ENCODE measurements at regions not wholly inside any gene's neighbourhood (a gene's known extent, or its start where the extent isn't known, plus 50 kb on each side); places are given as distances from the start of the nearest gene placed in this dataset.

DNA sequence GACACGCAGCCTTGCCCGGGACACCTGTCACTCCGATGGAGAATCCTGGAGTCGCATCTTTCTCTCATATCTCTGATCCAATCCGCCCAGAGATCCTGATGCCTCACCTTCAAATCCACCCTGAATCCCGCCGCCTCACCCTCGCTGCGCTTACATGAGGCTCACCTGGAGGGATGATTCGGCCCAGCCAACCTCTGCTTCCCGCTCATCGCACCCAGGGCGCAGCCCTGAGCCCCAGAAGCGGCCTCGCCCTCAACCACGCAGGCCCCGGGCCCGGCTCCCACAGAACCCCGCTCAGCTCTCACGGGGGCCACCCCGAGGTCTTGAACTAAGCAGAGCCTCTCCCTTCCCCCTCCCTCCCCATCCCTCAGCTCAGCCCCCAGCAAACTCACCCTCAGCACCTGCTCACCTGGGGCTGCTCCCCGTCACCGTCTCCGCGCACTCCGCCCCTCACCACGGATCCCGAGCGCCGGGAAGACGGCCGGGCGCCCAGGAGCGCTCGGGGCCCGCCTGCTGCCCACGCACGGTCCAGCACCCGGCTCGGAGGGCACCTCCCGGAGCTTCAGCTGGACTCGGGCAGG is 160.0 kb downstream of the NDUFA10 start:
- no peak for DNase-seq

DNA sequence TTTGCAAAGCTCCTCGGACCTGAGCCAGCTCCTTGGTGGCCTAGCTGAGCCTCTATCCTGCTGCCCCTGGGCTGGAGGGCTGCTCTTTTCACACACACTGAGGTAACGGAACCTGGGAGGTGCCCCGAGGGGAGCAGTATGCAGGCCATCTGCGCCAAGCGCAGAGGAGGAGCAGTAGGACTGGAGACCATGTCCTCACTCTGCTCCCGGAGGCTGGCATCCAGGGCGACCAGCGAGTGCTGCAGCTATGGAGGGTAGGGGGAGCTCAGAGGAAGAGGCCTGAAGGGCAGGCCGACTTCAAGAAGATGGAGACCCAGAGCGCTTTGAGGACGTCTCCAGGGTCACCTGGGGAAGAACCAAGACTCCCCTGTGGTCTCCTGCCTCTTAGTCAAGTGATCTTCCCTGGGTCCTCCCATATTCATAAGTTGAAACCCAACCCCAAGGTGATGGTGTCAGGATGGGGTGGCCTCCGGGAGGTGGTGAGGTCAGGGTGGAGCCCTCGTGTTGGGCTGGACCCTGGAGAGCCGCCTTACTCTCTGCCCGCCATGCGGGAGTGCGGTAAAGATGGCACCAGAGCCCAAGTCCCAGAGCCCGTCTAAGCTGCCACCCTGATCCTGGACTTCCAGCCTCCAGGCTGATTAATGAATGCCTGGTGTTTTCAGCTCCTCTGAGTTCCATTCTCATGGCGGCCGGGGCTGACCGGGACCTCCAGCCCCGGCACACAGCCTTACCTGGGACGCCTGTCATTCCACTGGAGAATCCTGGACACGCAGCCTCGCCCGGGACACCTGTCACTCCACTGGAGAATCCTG is 160.7 kb downstream of the NDUFA10 start:
- DNase-seq: no peak

GRCh38 chr2:239862613-239863012 is 162.5 kb downstream of the NDUFA10 start:
- no peak for DNase-seq

GRCh38 chr2:239858179-239858578 is 167.0 kb downstream of the NDUFA10 start:
- no peak for DNase-seq

DNA sequence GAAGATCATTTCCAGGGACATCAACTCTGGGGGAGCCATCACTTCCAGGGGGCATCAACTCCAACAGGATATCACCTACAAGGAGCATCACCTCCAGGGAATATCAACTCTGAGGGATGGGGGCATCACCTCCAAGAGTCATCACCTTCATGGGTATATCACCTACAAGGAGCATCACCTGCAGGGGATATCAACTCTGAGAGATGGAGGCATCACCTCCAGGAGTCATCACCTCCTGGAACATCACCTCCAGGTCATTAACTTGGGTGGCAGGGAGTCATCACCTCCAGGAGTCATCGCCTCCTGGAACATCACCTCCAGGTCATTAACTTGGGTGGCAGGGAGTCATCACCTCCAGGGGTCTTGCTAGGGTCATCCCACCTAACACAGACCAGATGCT is 167.6 kb downstream of the NDUFA10 start:
- no peak for DNase-seq

- DNase-seq: no peak
These were observed 168.4 kb downstream of the NDUFA10 start for GRCh38 chr2:239856620-239857285.

DNA sequence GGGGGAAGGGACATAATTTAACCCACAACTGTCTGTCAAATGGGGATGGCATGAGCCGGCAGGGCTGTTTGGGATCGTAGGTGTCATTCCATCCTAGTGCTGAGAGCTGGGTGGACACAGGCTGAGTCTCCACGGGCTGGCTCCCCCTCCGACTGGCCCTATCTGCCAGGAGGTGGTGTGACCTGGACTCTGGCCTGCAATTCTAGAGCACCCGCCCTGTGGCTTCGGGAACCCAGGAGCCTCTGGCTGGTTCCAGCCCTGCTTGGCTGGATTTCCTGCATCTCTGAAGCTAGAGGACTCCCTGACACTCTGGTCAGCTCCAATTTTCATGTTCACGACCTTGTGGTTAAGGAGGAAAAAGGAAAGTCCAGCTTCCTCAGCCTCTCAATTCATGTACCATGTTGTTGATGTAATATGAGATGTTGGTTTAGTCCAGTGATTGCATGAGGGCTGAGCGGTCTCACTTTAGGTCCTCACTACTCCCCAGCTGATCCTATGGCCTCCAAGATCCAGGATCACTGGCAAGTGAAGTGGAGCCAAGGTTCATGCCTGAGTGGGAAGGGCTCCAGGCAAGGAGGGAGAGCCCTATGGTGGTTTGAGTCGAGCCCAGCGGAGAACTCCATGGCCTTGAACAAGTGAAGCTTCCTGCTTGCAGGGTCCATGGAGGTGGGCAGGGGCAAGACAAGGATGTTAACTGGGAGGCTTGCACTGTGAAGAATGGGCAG is 169.1 kb downstream of the NDUFA10 start:
- no peak for DNase-seq

DNA sequence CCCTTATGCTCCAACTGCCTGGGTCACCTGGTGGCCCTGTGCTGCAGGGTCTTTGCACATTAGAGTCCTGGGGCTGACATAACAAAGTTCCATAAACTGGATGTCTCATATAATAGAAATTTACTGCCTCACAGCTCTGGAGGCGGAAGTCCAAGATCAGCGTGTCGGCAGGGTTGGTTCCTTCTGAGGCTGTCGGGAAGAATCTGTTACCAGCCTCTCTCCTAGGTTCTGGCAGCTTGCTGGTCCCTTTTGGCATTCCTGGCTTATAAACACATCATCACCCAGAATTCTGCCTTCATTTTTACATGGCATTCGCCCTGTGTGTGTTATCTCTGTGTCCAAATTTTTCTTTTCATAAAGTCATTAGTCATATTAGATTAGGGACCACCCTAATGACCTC is 170.5 kb downstream of the NDUFA10 start:
- no peak for DNase-seq

- DNase-seq: no peak
These were observed 171.3 kb downstream of the NDUFA10 start for GRCh38 chr2:239853706-239854327.

DNA sequence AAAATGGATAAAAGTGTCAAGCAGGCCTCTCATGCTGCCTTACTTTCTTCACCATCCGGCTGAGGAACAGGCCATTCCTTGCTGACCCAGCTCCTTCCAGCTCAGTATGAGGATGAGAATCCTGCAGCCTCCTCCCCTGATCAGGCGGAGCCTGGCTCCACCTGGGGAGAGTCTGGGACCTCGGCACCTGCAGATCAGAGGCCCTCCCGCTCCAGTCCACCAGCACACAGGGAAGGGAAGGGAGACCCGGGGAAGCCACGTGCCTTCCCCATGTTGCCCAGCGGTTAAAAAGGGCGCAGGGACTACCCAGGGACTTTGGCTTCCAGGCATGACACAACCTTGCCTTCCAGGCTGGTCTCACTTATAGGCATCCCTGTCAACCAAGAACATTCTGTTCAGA is 172.0 kb downstream of the NDUFA10 start:
- DNase-seq: no peak

DNA sequence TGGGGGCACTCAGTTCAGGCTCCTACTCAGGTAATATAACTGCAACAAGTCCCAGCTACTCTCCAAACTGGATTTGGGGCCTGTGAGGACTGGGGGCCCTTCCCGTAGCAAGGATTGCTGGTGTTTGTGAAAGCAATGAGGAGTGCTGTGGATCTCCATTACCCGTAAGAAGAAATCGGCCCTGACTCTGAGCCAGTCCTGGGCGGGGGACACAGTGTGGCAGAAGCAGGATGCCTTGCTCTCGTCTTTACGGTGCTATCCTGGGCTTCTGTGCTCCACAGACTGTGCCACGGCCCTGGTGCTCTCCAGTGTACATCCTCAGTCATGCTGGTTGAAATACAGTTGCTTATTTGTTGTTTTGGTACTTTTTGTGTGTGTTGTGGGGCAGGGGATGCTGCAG is 172.9 kb downstream of the NDUFA10 start:
- no peak for DNase-seq

GRCh38 chr2:239846789-239847676 is 178.1 kb downstream of the NDUFA10 start:
- DNase-seq: no peak

DNA sequence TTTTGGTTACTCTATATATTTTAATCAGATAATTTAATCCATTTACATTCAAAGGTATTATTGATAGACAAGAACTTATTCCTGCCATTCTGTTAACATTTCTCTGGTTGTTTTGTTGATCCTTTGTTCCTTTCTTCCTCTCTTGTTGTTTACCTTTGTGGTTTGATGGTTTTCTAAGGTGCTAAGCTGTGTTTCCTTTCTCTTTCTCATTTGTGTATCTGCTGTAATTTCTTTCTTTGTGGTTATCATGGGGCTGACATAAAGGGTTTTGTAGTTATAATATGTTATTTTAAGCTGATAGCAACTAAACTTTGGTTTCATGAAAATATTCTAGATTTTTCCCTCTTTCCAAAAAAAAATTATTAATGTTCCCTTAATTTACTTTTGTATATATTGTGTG is 179.2 kb downstream of the NDUFA10 start:
- no peak for DNase-seq

DNA sequence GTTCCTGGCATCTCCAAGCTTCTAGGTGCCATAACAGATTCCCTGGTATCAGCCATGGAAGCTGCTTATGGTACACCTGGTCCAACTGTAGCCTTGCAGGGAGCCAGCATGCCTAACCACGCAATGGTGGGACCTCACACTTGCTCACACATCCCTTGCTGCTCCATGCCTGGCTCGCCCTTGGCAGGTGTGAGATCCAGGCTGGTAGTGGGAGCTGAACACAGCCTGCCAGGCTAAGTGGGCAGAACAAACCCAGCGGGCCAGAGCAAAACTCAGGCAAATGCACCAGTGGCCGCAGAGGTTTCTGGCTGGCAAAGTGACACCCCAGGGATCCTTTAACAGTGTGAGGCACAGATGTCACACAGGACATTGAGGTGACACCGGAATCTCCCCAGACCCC is 185.8 kb downstream of the NDUFA10 start:
- DNase-seq: no peak

- DNase-seq: no peak
These were observed 188.9 kb downstream of the NDUFA10 start for GRCh38 chr2:239836021-239836765.

DNA sequence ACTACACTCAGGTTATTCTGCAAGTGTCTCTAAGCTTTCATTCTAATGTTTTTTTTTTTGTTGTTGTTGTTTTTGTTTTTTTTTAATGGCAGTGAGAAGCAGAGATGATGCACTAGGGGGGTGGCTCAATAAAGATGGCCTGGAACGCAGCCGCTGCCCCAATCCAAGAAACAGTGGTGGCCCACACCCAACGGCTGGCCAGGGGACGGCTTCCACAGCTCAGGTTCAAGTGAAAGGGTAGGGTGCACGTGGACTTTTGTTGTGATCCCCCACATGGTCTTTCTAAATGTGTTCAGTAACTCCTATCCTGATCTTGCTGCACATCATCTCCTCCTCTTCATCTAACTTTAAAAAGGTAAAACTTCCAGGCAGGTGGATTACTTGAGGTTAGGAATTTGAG is 190.1 kb downstream of the NDUFA10 start:
- no peak for DNase-seq

GRCh38 chr2:239834143-239834542 is 191.0 kb downstream of the NDUFA10 start:
- DNase-seq: no peak

GRCh38 chr2:239833269-239834109 is 191.7 kb downstream of the NDUFA10 start:
- no peak for DNase-seq

GRCh38 chr2:239832490-239833268 is 192.5 kb downstream of the NDUFA10 start:
- DNase-seq: no peak

All from tongue (tissue), 1 donor.